Ovary (tissue), 7 donors: ENCODE measurements at regions not wholly inside any gene's neighbourhood (a gene's known extent, or its start where the extent isn't known, plus 50 kb on each side); places are given as distances from the start of the nearest gene placed in this dataset.

ENCODE experiments used
- DNase-seq, 5 donors: peaks; one replicate each; pipeline ENCODE4 v3.0.0-alpha.2; 2019 to 2020
- H3K27ac ChIP-seq, 2 donors: fragments of 200-600 bp; one replicate each; pipeline versions ENCODE4 v1.5.1 to v1.8.0; 2019 to 2022
- H3K27me3 ChIP-seq: fragments of 200-600 bp; one replicate; pipeline ENCODE4 v1.8.0; 2022
- H3K36me3 ChIP-seq: fragments of 200-600 bp; sonication (generic); one replicate; pipeline ENCODE4 v1.5.1; 2019
- H3K4me1 ChIP-seq: one replicate; pipeline ENCODE4 v1.8.1; 2013; ENCODE audit warnings: mild to moderate bottlenecking, moderate library complexity; ENCODE audit not compliant: insufficient read depth
- H3K4me3 ChIP-seq: fragments of 200-600 bp; sonication (generic); one replicate; pipeline ENCODE4 v1.5.1; 2017
- H3K9me3 ChIP-seq, 2 donors: fragments of 200-600 bp in 1 of 2; sonication (generic) in 1 of 2; one replicate each; pipeline versions ENCODE4 v1.5.1 to v1.8.1; 2013 to 2019; ENCODE audit warnings: mild to moderate bottlenecking in 1 of 2, moderate library complexity in 1 of 2
- CTCF ChIP-seq, 3 donors: fragments of 450-650 bp in 2 of 3; fragments of 200-600 bp in 1 of 3; IDR thresholded peaks; one replicate each; pipeline versions ENCODE4 v1.5.1 to v1.8.0; 2016 to 2022; ENCODE audit warnings: antibody characterized with exemption in 3 of 3, mild to moderate bottlenecking in 1 of 3
- EP300 ChIP-seq: sonication (generic); formaldehyde crosslinking; IDR thresholded peaks from one replicate; pipeline ENCODE4 v1.6.1; 2017; ENCODE audit warnings: antibody characterized with exemption
- POLR2A ChIP-seq: fragments of 450-650 bp; IDR thresholded peaks from one replicate; pipeline ENCODE4 v1.6.1; 2017; ENCODE audit warnings: antibody characterized with exemption, mild to moderate bottlenecking, moderate library complexity
- WGBS, 3 donors: extraction: QIAGEN DNeasy Blood & Tissue Kit in 1 of 3; methylation state at CpG; one replicate each; pipeline versions ENCODE4 v1.1.5 to v1.1.7; 2013 to 2017; 5-methylcytosine and 5-hydroxymethylcytosine counted together
- intact Hi-C, 4 donors: fragments of 100-400 bp; cut with DNase I; formaldehyde crosslinking; loops; one replicate each; pipeline versions ENCODE4 v1.11.0 to v1.15.1; 2022 to 2023
- donor health status: DM: no; HTN: no; CAD: no; lungs with moderate emphysema.
- donor health status: DM: no; HTN: no; CAD: no.
- donor health status: Bipolar disorder and iron deficiency.
- donor health status: DM: no; HTN: no; CAD: no.
- donor health status: DM: yes; HTN: yes; CAD: no.

- peaks cover 2% of the 10 kb centered on the region for H3K4me1 ChIP-seq
Observed at GRCh38 chr15:62895139-62895866, 147.2 kb upstream of the TPM1 start.

GRCh38 chr15:62895905-62896316 is 146.6 kb upstream of the TPM1 start:
- Histone ChIP-seq H3K4me1 (peaks cover 3% of the 10 kb centered on the region), H3K4me3 (no peak overlapping the region), H3K27ac (no peak overlapping the region), H3K36me3 (no peaks in the 10 kb centered on the region), H3K9me3 (no peaks in the 10 kb centered on the region), H3K27me3 (no peaks in the 10 kb centered on the region)
- no peak for DNase-seq
- TF ChIP-seq EP300 (no peak), CTCF (IDR thresholded peaks at IDR 0.05) (no peak)
- intact Hi-C loops, result loop anchor here in 1 of 4 donors (10.0 kb wide), 1 partner anchor 1339 kb away; no protein-coding TSS in a partner anchor
- WGBS, 3 donors, result 61 to 74% (median 68%) methylated on average over 1 of the region's 1 CpG

More at GRCh38 chr15:62895139-62895866, 147.2 kb upstream of the TPM1 start:
- H3K36me3 ChIP-seq, result no peaks in the 10 kb centered on the region
- 71 to 73% (median 73%) methylated on average over 6 of the region's 6 CpGs for whole genome bisulfite sequencing, 3 donors
- no peak overlapping the region for H3K4me3 ChIP-seq
- no peak overlapping the region for H3K27ac ChIP-seq
- H3K9me3 ChIP-seq, result no peaks in the 10 kb centered on the region
- TF ChIP-seq CTCF (IDR thresholded peaks at IDR 0.05) (no peak), POLR2A (no peak), EP300 (no peak)
- H3K27me3 ChIP-seq, result no peaks in the 10 kb centered on the region
- no peak for DNase-seq
- intact Hi-C loops, result loop anchor here in 1 of 4 donors (10.0 kb wide), 1 partner anchor 1339 kb away; no protein-coding TSS in a partner anchor

- DNase-seq, result no peak
- TF ChIP-seq EP300 (no peak), POLR2A (no peak), CTCF (IDR thresholded peaks at IDR 0.05) (no peak)
Observed at GRCh38 chr15:62896380-62896866, 146.1 kb upstream of the TPM1 start.

GRCh38 chr15:62896969-62897486 is 145.5 kb upstream of the TPM1 start:
- WGBS, 3 donors, result 2 to 7% (median 4%) methylated on average over 19 of the region's 19 CpGs
- peaks cover 5% of the 10 kb centered on the region for H3K4me1 ChIP-seq

More at GRCh38 chr15:62896380-62896866, 146.1 kb upstream of the TPM1 start:
- Histone ChIP-seq H3K4me1 (peaks cover 5% of the 10 kb centered on the region), H3K27me3 (no peaks in the 10 kb centered on the region), H3K4me3 (no peak overlapping the region), H3K36me3 (no peaks in the 10 kb centered on the region), H3K9me3 (no peaks in the 10 kb centered on the region), H3K27ac (no peak overlapping the region)
- intact Hi-C loops, result loop anchor here in 1 of 4 donors (10.0 kb wide), 1 partner anchor 1338 kb away; no protein-coding TSS in a partner anchor
- 90 to 94% (median 90%) methylated on average over 3 of the region's 3 CpGs for WGBS, 3 donors

More at GRCh38 chr15:62896969-62897486, 145.5 kb upstream of the TPM1 start:
- no peak overlapping the region for H3K27ac ChIP-seq
- intact Hi-C loops, result loop anchor here in 1 of 4 donors (10.0 kb wide), 1 partner anchor 1338 kb away; no protein-coding TSS in a partner anchor
- H3K27me3 ChIP-seq, result no peaks in the 10 kb centered on the region
- no peak overlapping the region for H3K4me3 ChIP-seq
- H3K36me3 ChIP-seq, result no peaks in the 10 kb centered on the region
- DNase-seq, result peak; percentile 90 to 94 (median 92)
- TF ChIP-seq EP300 (no peak), POLR2A (no peak), CTCF (IDR thresholded peaks at IDR 0.05) (no peak)
- no peaks in the 10 kb centered on the region for H3K9me3 ChIP-seq
